ENCODE measurements at regions not wholly inside any gene's neighbourhood (a gene's known extent, or its start where the extent isn't known, plus 50 kb on each side); places are given as distances from the start of the nearest gene placed in this dataset.

DNA sequence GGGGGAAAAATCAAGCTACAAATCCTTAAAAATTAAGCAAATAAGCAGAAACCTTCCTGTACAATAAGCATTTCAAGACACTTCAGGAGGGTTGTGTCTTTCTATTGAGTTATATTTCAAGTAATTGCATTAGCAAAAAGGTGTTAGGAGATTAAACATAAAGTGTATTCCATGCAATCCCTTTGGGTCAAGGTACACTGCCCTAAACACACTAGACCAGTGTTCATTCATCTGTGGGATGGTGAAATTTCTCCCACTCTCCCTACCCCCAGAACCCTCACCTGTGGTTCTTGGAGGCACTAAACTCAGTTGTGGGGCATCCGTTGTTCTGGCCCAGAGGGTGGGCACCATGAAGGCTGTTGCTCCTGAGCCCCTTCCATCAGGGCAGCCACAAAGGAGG, 205.1 kb upstream of the SGK1 start:
- intact Hi-C loops (cut with micrococcal nuclease; ENCODE audit: unreplicated experiment), result no loop called here
- no peak overlapping the region for H3K27ac Mint-ChIP-seq (ENCODE audit: unreplicated experiment)
- no TSS peak for BruUV-seq (replicated peaks)
- H3K36me3 ChIP-seq (ENCODE audit: control insufficient read depth, insufficient read depth, low read length), result no peaks in the 10 kb centered on the region
- CTCF ChIA-PET, result no interaction called here
- no peak overlapping the region for H3K4me3 ChIP-seq (ENCODE audit: low read depth, low read length)
- no peak for DNase-seq
- no peaks in the 10 kb centered on the region for H3K27me3 ChIP-seq (replicated peaks; ENCODE audit: control insufficient read depth, insufficient read depth, low read length)
- H3K4me3 Mint-ChIP-seq (ENCODE audit: unreplicated experiment), result no peak overlapping the region
- H3K4me1 ChIP-seq, result no peaks in the 10 kb centered on the region
- H3K9me3 ChIP-seq, result no peaks in the 10 kb centered on the region
- no peaks in the 10 kb centered on the region for H3K4me1 Mint-ChIP-seq (ENCODE audit: low read depth, unreplicated experiment)
- no peaks in the 10 kb centered on the region for H3K9me3 Mint-ChIP-seq (ENCODE audit: unreplicated experiment)
- no peaks in the 10 kb centered on the region for H3K27me3 Mint-ChIP-seq (ENCODE audit: insufficient read depth, unreplicated experiment)
- POLR2A ChIA-PET, result no interaction called here
- no peaks in the 10 kb centered on the region for H3K36me3 Mint-ChIP-seq (ENCODE audit: insufficient read depth, unreplicated experiment)
- TF ChIP-seq, protein P1, sequence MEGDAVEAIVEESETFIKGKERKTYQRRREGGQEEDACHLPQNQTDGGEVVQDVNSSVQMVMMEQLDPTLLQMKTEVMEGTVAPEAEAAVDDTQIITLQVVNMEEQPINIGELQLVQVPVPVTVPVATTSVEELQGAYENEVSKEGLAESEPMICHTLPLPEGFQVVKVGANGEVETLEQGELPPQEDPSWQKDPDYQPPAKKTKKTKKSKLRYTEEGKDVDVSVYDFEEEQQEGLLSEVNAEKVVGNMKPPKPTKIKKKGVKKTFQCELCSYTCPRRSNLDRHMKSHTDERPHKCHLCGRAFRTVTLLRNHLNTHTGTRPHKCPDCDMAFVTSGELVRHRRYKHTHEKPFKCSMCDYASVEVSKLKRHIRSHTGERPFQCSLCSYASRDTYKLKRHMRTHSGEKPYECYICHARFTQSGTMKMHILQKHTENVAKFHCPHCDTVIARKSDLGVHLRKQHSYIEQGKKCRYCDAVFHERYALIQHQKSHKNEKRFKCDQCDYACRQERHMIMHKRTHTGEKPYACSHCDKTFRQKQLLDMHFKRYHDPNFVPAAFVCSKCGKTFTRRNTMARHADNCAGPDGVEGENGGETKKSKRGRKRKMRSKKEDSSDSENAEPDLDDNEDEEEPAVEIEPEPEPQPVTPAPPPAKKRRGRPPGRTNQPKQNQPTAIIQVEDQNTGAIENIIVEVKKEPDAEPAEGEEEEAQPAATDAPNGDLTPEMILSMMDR (IDR thresholded peaks at IDR 0.05; ENCODE audit: insufficient read depth in 1 of 2, low read depth in 1 of 2, low read length in 1 of 2, severe bottlenecking in 1 of 2, unreplicated experiment in 1 of 2), result no peak

DNA sequence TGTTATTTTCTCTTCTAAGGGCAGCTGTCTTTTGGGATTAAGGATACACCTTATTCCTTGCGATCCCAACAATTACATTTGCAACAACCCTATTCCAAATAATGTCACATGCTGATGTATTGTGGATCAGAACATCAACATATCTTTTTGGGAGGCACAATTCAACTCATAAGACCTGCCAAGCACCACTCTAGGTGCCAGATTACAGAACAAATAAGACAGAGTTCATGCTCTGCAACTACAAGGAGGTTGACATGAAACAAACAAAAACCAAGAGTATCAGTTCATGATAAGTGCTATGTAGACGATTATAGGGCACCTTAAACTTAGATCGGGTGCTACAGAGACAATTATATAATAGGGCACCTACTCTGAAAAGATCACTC, 203.2 kb upstream of the SGK1 start:
- no peak overlapping the region for H3K27ac Mint-ChIP-seq (ENCODE audit: unreplicated experiment)
- no TSS peak for BruUV-seq (replicated peaks)
- Histone ChIP-seq H3K4me3 (ENCODE audit: low read depth, low read length) (no peak overlapping the region), H3K9me3 (no peaks in the 10 kb centered on the region), H3K36me3 (ENCODE audit: control insufficient read depth, insufficient read depth, low read length) (no peaks in the 10 kb centered on the region), H3K27me3 (replicated peaks; ENCODE audit: control insufficient read depth, insufficient read depth, low read length) (no peaks in the 10 kb centered on the region), H3K4me1 (no peaks in the 10 kb centered on the region)
- intact Hi-C loops (cut with micrococcal nuclease; ENCODE audit: unreplicated experiment), result no loop called here
- no peaks in the 10 kb centered on the region for H3K27me3 Mint-ChIP-seq (ENCODE audit: insufficient read depth, unreplicated experiment)
- no peak overlapping the region for H3K4me3 Mint-ChIP-seq (ENCODE audit: unreplicated experiment)
- no peaks in the 10 kb centered on the region for H3K9me3 Mint-ChIP-seq (ENCODE audit: unreplicated experiment)
- H3K4me1 Mint-ChIP-seq (ENCODE audit: low read depth, unreplicated experiment), result no peaks in the 10 kb centered on the region
- ChIA-PET POLR2A (interaction anchor here (0.7 kb wide), 1 partner anchor 93 kb away, joined by 4 read pairs; no protein-coding TSS in a partner anchor), CTCF (no interaction called here)
- DNase-seq, result no peak
- H3K36me3 Mint-ChIP-seq (ENCODE audit: insufficient read depth, unreplicated experiment), result no peaks in the 10 kb centered on the region
- TF ChIP-seq, protein P1 (IDR thresholded peaks at IDR 0.05; ENCODE audit: insufficient read depth in 1 of 2, low read depth in 1 of 2, low read length in 1 of 2, severe bottlenecking in 1 of 2, unreplicated experiment in 1 of 2), result no peak

DNA sequence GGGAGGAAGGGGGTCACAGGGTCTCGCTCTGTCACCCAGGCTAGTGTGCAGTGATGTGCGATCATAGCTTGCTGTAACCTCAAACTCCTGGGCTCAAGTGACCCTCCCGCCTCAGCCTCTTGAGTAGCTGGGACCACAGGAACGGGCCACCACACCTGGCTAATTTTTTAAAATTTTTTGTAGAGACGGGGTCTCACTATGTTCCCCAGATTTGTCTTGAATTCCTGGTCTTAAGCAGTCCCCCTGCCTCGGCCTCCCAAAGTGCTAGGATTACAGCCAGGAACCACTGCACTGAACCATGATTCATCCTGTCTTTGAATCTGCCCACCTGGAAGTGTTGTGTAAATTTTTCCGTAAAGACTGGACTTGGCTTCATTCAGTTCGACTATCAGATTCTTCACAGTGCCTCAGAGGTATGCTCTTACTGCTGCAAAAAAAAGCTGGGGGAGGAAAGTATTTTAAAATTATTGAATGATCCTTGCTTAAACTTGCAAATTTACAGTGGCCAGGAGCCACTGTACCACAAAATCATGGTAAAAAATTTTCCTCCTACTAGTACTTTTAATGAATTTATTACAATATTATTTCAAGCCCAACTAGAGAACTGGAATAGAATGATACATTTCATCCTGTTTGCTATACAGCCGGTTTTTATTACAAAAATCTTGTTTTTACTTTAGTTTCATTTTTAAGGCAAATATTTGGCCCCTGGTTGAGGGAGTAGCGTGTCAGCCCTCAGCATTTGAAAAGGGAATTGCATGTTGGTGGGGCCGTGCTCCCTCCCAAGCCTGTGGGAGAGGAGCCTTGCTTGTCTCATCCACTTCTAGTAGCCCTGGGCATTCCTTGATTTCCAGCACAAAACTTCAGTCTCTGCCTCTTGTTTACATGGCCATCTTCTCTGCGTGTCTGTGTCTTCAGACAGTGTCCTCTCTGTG, 202.5 kb upstream of the SGK1 start:
- intact Hi-C loops (cut with micrococcal nuclease; ENCODE audit: unreplicated experiment), result no loop called here
- H3K27me3 Mint-ChIP-seq (ENCODE audit: insufficient read depth, unreplicated experiment), result no peaks in the 10 kb centered on the region
- Histone ChIP-seq H3K9me3 (no peaks in the 10 kb centered on the region), H3K4me3 (ENCODE audit: low read depth, low read length) (no peak overlapping the region), H3K4me1 (no peaks in the 10 kb centered on the region), H3K36me3 (ENCODE audit: control insufficient read depth, insufficient read depth, low read length) (no peaks in the 10 kb centered on the region), H3K27me3 (replicated peaks; ENCODE audit: control insufficient read depth, insufficient read depth, low read length) (no peaks in the 10 kb centered on the region)
- H3K4me3 Mint-ChIP-seq (ENCODE audit: unreplicated experiment), result no peak overlapping the region
- TF ChIP-seq, protein P1 (IDR thresholded peaks at IDR 0.05; ENCODE audit: insufficient read depth in 1 of 2, low read depth in 1 of 2, low read length in 1 of 2, severe bottlenecking in 1 of 2, unreplicated experiment in 1 of 2), result no peak
- H3K27ac Mint-ChIP-seq (ENCODE audit: unreplicated experiment), result no peak overlapping the region
- H3K36me3 Mint-ChIP-seq (ENCODE audit: insufficient read depth, unreplicated experiment), result no peaks in the 10 kb centered on the region
- ChIA-PET CTCF (no interaction called here), POLR2A (no interaction called here)
- no peaks in the 10 kb centered on the region for H3K9me3 Mint-ChIP-seq (ENCODE audit: unreplicated experiment)
- no peak for DNase-seq
- H3K4me1 Mint-ChIP-seq (ENCODE audit: low read depth, unreplicated experiment), result no peaks in the 10 kb centered on the region
- no TSS peak for BruUV-seq (replicated peaks)

Data from Caco-2 (cell line).